HG02642 (cell line): ENCODE measurements at regions not wholly inside any gene's neighbourhood (a gene's known extent, or its start where the extent isn't known, plus 50 kb on each side); places are given as distances from the start of the nearest gene placed in this dataset.
"Not testable (repeated sequence)": the region's sequence is repeated elsewhere in the genome, so short reads cannot be mapped to it uniquely, and the experiment has no call there.

Experiments
- ATAC-seq: cut with Tn5 transposase; IDR thresholded peaks from one replicate; pipeline ENCODE4 v1.9.1; 2021; ENCODE audit warnings: mild to moderate bottlenecking; ENCODE audit not compliant: unreplicated experiment, poor library complexity

DNA sequence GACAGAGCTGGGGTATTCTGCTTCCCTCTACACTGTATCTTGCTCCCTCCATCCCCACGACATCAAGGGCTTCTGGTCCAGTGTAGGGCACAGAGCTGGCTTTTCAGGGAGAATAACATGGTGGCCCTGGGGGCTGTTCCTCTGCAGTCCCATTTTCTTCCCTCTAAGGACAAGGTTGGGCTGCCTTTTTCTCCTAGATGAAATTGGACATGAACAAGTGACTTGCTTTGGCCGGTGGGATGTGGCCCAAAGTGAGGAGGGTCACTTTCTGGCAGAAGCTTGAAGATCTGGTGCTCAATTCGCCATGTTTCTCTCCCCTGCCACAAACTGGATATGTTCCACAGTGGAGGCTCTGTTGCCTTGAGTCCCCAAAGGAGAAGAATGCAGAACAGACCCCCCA is 235.7 kb downstream of the EMX2 start:
- no peak for ATAC-seq

DNA sequence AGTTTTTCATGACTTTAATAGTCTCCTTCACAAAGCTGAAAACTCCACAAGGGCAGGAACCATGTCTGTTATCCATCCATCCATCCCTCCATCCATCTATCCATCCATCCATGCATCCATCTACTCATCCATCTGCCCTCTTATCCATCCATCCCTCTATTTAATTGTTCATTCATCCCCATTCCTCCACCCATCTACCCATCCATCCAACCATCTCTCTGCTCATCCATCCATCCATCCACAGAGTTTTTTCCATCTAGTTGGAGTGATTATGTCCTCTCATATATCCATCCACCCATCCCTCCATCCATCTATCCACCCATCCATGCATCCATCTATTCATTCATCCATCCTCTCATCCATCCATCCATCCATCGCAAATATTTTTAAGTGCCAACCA is 237.9 kb downstream of the EMX2 start:
- ATAC-seq, result no peak

DNA sequence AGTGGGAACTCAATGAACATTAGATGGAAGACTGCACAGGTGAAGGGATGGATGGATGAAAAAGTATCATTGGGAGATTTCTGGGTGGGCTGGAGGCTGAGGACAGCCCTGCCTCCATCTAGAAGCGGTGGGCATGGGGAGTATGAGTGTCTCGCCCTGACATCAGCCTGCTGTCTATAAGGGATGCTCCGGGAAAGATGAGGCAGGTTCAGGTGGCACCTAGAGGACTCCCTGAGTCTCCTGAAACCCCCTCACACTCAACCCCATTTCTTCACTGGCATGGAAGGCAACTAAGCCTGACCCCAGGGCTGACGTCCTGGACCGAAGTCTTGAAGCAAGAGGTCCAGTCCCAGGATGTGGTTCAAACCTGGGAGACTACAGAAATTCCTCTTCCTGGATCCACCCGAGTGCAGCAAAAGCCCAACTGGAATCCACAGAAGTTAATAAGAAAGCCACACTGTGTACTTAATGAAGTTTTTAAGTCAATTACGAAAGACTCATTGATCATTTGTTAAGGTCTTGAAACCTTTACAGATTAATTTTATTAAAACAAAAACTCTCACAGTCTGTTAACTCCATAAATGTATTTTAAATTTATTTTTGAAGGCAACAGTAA is 238.8 kb downstream of the EMX2 start:
- no peak for ATAC-seq

DNA sequence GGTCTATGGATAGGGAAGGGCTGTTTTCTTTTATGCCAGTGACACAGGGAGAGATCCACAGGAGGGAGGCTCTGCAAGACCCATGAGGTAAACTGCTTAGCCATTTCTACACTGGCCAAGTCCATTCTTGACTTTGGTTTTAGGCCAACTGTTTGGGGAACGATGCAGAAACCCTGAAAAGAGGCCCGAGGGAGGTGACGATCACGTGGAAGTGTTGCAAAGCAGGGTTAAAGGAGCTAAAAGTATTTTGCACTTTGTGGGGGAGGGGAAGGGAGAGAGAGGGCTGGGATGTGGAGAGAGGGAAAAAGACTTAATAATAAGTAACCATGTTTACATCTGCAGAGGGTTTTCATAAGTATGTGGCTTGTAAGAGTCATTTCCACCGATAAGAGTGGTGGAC is 239.7 kb downstream of the EMX2 start:
- no peak for ATAC-seq

GRCh38 chr10:117783698-117784395 is 241.3 kb downstream of the EMX2 start:
- ATAC-seq, result no peak

- no peak for ATAC-seq
These were observed 242.2 kb downstream of the EMX2 start for GRCh38 chr10:117784776-117785175.

GRCh38 chr10:117788911-117789310 is 246.4 kb downstream of the EMX2 start:
- no peak for ATAC-seq

DNA sequence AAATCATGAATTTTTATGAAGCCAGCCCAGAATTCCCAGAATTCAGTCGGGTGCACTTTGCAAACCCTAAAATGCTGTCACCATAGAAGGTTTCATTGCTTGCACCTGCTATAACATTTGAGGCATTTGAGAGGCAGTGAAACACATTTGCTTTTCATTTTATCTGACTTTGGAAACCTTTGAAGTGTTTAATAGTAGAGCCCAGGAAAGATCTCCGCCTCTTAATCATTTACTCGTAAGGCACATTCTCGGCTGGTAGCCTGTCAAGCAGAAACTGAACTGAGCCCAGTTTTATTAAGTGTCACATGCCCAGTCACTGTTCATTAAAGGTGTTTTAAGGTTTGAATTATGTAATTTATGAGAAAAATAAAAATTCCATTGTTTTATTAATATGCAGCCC is 247.6 kb downstream of the EMX2 start:
- no peak for ATAC-seq

- ATAC-seq, result no peak
These were observed 248.1 kb downstream of the EMX2 start for GRCh38 chr10:117790621-117791020.

DNA sequence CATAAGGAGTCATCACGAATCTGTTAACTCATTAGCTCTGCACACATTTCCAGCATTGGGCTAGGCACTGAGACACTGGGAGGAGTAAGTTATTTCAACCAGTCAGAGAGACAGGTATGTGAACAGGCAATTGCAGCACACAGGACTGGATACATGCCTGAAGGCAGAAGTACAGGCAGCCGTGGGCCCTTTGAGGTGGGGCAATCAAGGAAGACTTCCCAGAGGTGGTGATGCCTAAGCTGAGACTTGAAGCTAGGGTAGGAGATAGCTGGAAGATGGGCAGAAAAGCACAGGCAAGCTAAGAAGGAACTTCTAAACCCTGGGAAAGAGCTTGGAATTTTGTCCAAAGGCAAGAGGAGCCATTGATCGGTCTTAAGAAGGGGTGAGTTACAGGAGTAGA is 249.7 kb downstream of the EMX2 start:
- ATAC-seq, result no peak

DNA sequence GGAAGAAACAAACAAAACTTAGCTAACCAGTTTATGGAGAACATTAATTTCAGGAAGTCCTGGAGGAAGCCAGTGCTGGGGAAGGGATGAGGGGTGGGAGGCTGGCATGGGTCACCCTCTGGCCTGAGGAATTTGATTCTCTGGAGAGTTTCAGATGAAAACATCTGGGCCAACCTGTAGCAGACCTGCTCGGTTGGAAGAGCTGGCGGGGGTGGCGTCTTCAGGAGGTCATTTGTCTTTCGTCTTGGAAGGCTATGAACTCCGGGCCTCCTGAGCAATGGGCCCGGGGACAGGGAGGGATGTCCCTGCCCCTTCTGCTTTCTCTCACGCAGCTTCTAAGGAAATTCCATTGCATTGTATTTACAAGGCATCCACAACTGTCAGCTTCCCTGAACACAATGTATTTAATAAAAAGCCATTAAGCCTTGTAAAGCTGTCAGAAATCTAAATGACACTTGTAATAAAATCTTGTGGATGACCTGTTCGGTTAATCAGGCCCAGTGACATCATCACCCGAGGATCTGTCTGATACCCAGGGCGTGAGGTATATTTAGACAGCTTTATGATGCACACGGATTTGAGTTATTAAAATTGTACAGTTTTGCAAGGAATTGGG is 250.5 kb downstream of the RAB11FIP2 start:
- no peak for ATAC-seq

- no peak for ATAC-seq
These were observed 249.4 kb downstream of the RAB11FIP2 start for GRCh38 chr10:117797296-117797695.

- no peak for ATAC-seq
These were observed 245.1 kb downstream of the RAB11FIP2 start for GRCh38 chr10:117801691-117802090.

- ATAC-seq, result no peak
These were observed 242.2 kb downstream of the RAB11FIP2 start for GRCh38 chr10:117804470-117805011.

GRCh38 chr10:117805139-117805538 is 241.6 kb downstream of the RAB11FIP2 start:
- no peak for ATAC-seq

- ATAC-seq, result no peak
These were observed 239.3 kb downstream of the RAB11FIP2 start for GRCh38 chr10:117807441-117807840.

DNA sequence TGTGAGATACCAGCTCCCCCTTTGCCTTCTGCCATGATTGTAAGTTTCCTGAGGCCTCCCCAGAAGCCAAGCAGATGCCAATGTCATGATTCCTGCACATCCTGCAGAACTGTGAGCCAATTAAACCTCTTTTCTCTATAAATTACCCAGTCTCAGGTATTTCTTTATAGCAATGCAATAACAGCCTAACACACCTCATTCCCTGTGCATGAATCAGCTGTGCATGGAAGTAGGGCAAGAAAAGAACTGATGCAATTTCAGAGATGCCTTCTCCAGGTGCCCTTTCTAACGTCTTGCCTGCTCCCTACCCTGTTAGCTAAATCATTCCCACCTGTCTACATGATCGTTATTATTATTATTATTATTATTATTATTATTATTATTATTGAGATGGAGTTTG is 230.9 kb downstream of the RAB11FIP2 start:
- ATAC-seq, result not testable (repeated sequence)

DNA sequence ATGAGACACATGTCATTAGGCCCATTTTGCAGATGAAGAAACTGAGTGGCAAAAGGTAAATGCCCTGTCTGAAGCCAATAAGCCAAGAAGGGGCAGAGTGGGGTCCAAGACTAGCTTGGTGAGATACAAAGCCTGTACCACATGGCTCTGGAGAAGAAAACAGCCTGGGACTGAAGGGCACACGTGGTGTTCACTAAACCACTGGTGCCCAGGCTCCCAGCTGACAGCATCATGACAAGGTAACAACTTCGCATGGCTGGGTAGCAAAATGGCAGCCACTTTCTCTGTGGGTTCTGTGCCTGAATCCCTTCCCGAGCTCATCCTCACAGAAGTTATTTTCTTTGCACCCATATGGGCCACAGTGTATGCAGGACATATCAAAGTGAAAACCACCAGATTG is 229.6 kb downstream of the RAB11FIP2 start:
- ATAC-seq, result no peak

GRCh38 chr10:117818721-117819120 is 228.0 kb downstream of the RAB11FIP2 start:
- ATAC-seq, result no peak

DNA sequence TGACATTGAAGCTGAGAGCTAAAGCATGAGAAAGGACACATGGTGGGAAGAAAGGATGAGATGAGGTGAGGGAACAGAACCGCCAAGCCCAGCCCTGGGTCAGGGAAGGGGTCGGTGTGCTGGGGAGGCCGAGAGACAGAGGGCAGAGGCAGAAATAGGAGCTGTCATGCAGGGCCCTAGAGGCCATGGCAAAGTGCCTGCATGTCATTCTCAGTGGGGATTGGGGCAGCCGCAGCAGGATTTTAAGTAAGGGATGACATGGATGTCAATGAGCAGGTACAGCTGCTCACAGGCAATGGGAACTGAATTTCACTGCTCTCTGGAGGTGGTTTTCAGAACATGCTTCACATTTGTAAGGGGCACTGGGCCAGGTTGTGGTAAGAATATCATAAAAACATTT is 227.4 kb downstream of the RAB11FIP2 start:
- ATAC-seq, result no peak

DNA sequence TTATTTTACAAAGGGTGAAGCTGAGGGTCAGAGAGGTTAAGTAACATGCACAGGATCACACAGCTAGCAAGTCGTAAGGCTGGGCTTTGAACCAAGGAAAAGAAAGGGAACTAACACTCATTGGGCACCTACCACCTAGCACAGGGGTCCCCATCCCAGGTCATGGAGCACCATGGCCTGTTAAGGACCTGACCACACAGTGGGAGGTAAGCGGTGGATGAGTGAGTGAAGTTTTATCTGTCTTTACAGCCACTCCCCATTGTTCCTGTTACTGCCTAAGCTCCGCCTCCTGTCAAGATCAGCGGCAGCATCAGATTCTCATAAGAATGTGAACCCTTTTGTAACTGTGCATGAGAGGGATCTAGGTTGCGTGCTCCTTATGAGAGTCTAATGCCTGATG is 222.8 kb downstream of the RAB11FIP2 start:
- ATAC-seq, result no peak

DNA sequence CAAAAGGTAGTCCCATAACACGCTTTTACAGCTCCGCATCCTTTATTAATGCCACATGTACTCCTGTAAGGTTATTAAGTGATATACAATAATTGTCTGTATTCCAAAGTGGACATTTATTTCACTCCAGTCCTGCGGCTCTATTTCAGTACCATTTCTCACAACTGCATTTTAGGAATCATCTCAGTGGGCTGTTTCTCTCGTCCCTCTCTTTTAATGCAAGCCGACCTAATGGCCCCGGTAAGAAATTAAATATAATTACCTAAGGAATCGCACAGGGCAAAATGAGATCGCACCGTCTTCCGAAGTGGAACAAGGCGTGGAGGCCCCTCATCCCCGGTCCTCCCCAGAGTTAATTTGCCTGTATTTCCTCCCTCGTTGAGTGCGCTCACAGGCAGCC is 216.5 kb downstream of the RAB11FIP2 start:
- ATAC-seq, result no peak
